ENCODE measurements at regions not wholly inside any gene's neighbourhood (a gene's known extent, or its start where the extent isn't known, plus 50 kb on each side); places are given as distances from the start of the nearest gene placed in this dataset.

GRCh38 chr20:22504829-22505377 lies 79.5 kb downstream of the FOXA2 start:
- Histone ChIP-seq H3K4me3 (ENCODE audit: low read length in 3 of 3) (no peak overlapping the region), H3K9ac (ENCODE audit: low read length in 3 of 3) (no peak overlapping the region)
- no peak for FAIRE-seq

GRCh38 chr20:22503577-22503976 lies 80.8 kb downstream of the FOXA2 start:
- no peak for DNase-seq
- TF ChIP-seq, protein P1, sequence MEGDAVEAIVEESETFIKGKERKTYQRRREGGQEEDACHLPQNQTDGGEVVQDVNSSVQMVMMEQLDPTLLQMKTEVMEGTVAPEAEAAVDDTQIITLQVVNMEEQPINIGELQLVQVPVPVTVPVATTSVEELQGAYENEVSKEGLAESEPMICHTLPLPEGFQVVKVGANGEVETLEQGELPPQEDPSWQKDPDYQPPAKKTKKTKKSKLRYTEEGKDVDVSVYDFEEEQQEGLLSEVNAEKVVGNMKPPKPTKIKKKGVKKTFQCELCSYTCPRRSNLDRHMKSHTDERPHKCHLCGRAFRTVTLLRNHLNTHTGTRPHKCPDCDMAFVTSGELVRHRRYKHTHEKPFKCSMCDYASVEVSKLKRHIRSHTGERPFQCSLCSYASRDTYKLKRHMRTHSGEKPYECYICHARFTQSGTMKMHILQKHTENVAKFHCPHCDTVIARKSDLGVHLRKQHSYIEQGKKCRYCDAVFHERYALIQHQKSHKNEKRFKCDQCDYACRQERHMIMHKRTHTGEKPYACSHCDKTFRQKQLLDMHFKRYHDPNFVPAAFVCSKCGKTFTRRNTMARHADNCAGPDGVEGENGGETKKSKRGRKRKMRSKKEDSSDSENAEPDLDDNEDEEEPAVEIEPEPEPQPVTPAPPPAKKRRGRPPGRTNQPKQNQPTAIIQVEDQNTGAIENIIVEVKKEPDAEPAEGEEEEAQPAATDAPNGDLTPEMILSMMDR (IDR thresholded peaks at IDR 0.05; ENCODE audit: borderline replicate concordance, extremely low read depth, insufficient read depth) = no peak
- Histone ChIP-seq H3K27ac (ENCODE audit: low read depth in 2 of 2, low read length in 2 of 2) (no peak overlapping the region), H3K9ac (ENCODE audit: low read length in 3 of 3) (no peak overlapping the region), H3K9me3 (ENCODE audit: control insufficient read depth in 2 of 3, insufficient read depth in 1 of 3, low read length in 3 of 3) (no peaks in the 10 kb centered on the region), H3K36me3 (ENCODE audit: control insufficient read depth in 2 of 3, insufficient read depth in 3 of 3, low read length in 3 of 3) (no peaks in the 10 kb centered on the region), H3K4me1 (ENCODE audit: control insufficient read depth in 2 of 3, insufficient read depth in 2 of 3, low read depth in 1 of 3, low read length in 3 of 3) (no peaks in the 10 kb centered on the region), H3K27me3 (ENCODE audit: control insufficient read depth, insufficient read depth, low read length) (no peaks in the 10 kb centered on the region), H3K4me3 (ENCODE audit: low read length in 3 of 3) (no peak overlapping the region)
- intact Hi-C loops (cut with DNase I) = no loop called here
- no peak for FAIRE-seq

More at GRCh38 chr20:22504829-22505377, 79.5 kb downstream of the FOXA2 start:
- no peak for DNase-seq
- no peaks in the 10 kb centered on the region for H3K9me3 ChIP-seq (ENCODE audit: control insufficient read depth in 2 of 3, insufficient read depth in 1 of 3, low read length in 3 of 3)
- intact Hi-C loops (cut with DNase I) = no loop called here
- TF ChIP-seq, protein P1 (IDR thresholded peaks at IDR 0.05; ENCODE audit: borderline replicate concordance, extremely low read depth, insufficient read depth) = no peak
- H3K27ac ChIP-seq (ENCODE audit: low read depth in 2 of 2, low read length in 2 of 2) = no peak overlapping the region
- H3K4me1 ChIP-seq (ENCODE audit: control insufficient read depth in 2 of 3, insufficient read depth in 2 of 3, low read depth in 1 of 3, low read length in 3 of 3) = no peaks in the 10 kb centered on the region
- no peaks in the 10 kb centered on the region for H3K36me3 ChIP-seq (ENCODE audit: control insufficient read depth in 2 of 3, insufficient read depth in 3 of 3, low read length in 3 of 3)
- H3K27me3 ChIP-seq (ENCODE audit: control insufficient read depth, insufficient read depth, low read length) = no peaks in the 10 kb centered on the region

GRCh38 chr20:22502731-22503191 lies 81.6 kb downstream of the FOXA2 start:
- H3K27me3 ChIP-seq (ENCODE audit: control insufficient read depth, insufficient read depth, low read length) = no peaks in the 10 kb centered on the region
- no peaks in the 10 kb centered on the region for H3K4me1 ChIP-seq (ENCODE audit: control insufficient read depth in 2 of 3, insufficient read depth in 2 of 3, low read depth in 1 of 3, low read length in 3 of 3)
- intact Hi-C loops (cut with DNase I) = no loop called here
- FAIRE-seq (no peak), DNase-seq (peak in 4 of 5 donors; percentile 20 to 50 (median 35))
- H3K36me3 ChIP-seq (ENCODE audit: control insufficient read depth in 2 of 3, insufficient read depth in 3 of 3, low read length in 3 of 3) = no peaks in the 10 kb centered on the region
- no peaks in the 10 kb centered on the region for H3K9me3 ChIP-seq (ENCODE audit: control insufficient read depth in 2 of 3, insufficient read depth in 1 of 3, low read length in 3 of 3)
- H3K9ac ChIP-seq (ENCODE audit: low read length in 3 of 3) = no peak overlapping the region
- TF ChIP-seq, protein P1 (IDR thresholded peaks at IDR 0.05; ENCODE audit: borderline replicate concordance, extremely low read depth, insufficient read depth) = no peak
- H3K4me3 ChIP-seq (ENCODE audit: low read length in 3 of 3) = no peak overlapping the region
- no peak overlapping the region for H3K27ac ChIP-seq (ENCODE audit: low read depth in 2 of 2, low read length in 2 of 2)
